Kidney (tissue), 13 donors: ENCODE measurements at regions not wholly inside any gene's neighbourhood (a gene's known extent, or its start where the extent isn't known, plus 50 kb on each side); places are given as distances from the start of the nearest gene placed in this dataset.
A peak's percentile ranks its signal among the peaks of the same experiment; 100 is the strongest.

ENCODE experiments used
- DNase-seq, 5 donors: peaks; one replicate each; pipeline ENCODE4 v3.0.0-alpha.2; 2013 to 2020
- FAIRE-seq: peaks from 2 replicates; lab custom pipeline; 2012; peaks lifted over from hg19 to GRCh38; lab: Jason Lieb, UNC
- H3K27ac ChIP-seq, 2 donors: one replicate each; pipeline ENCODE4 v1.7.0; 2013; ENCODE audit warnings: low read depth in 2 of 2, low read length in 2 of 2, inconsistent platforms in 1 of 2
- H3K27me3 ChIP-seq: one replicate; pipeline ENCODE4 v1.7.1; 2013; ENCODE audit warnings: low read length, inconsistent platforms; ENCODE audit not compliant: control insufficient read depth, insufficient read depth
- H3K36me3 ChIP-seq, 3 donors: one replicate each; pipeline versions ENCODE4 v1.7.0 to v1.7.1; 2013; ENCODE audit warnings: low read length in 3 of 3, control low read depth in 1 of 3, inconsistent platforms in 1 of 3; ENCODE audit not compliant: insufficient read depth in 3 of 3, control insufficient read depth in 2 of 3
- H3K4me1 ChIP-seq, 3 donors: one replicate each; pipeline versions ENCODE4 v1.7.0 to v1.7.1; 2013; ENCODE audit warnings: low read length in 3 of 3, inconsistent platforms in 1 of 3, low read depth in 1 of 3; ENCODE audit not compliant: control insufficient read depth in 2 of 3, insufficient read depth in 2 of 3
- H3K4me3 ChIP-seq, 3 donors: one replicate each; pipeline versions ENCODE4 v1.7.0 to v1.8.1; 2013; ENCODE audit warnings: low read length in 3 of 3, control low read depth in 1 of 3, inconsistent platforms in 1 of 3
- H3K9ac ChIP-seq, 3 donors: one replicate each; pipeline versions ENCODE4 v1.7.0 to v1.7.1; 2013; ENCODE audit warnings: low read length in 3 of 3, control low read depth in 1 of 3, inconsistent platforms in 1 of 3
- H3K9me3 ChIP-seq, 3 donors: one replicate each; pipeline versions ENCODE4 v1.7.0 to v1.7.1; 2013; ENCODE audit warnings: low read length in 3 of 3, control low read depth in 1 of 3, inconsistent platforms in 1 of 3; ENCODE audit not compliant: control insufficient read depth in 2 of 3, insufficient read depth in 1 of 3
- intact Hi-C: fragments of 100-400 bp; cut with DNase I; formaldehyde crosslinking; loops from one replicate; pipeline ENCODE4 v1.11.1; 2022
- TF ChIP-seq, protein P1 (sequence below): IDR thresholded peaks from 3 replicates; pipeline ENCODE4 v1.5.1; 2012; ENCODE audit warnings: mild to moderate bottlenecking, moderate library complexity, borderline replicate concordance; ENCODE audit not compliant: insufficient read depth; ENCODE audit errors: extremely low read depth
- donor health status: control.
- donor health status: control.
- donor health status: control.
- donor health status: control.
- donor health status: control.
- donor health status: DM: yes; HTN: yes; CAD: no.
- donor health status: Normal renal cell carcinoma (clear cell type).

DNA sequence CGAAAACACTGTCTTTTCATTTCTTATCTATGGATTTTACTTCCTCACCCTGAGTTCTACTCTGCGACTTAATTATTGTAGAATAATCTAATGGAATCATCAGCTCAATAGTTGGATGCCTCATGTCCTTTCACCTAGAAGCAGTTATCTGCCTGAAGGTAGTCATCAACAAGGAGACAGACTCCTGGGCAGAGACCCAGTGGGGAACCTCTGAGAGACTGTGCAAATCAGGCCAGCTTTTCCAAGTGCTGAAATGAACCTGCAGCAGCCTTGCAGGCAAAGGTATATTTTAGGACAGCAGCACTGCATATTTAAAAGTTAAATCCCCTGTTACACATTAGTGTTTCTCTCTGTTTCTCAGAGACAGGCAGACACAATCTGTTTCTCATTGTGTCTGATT is 99.7 kb upstream of the STMND1 start:
- Histone ChIP-seq H3K9ac (no peak overlapping the region), H3K36me3 (no peaks in the 10 kb centered on the region), H3K9me3 (no peaks in the 10 kb centered on the region), H3K4me3 (no peak overlapping the region), H3K27me3 (no peaks in the 10 kb centered on the region), H3K27ac (no peak overlapping the region), H3K4me1 (no peaks in the 10 kb centered on the region)
- intact Hi-C loops, result no loop called here
- FAIRE-seq (no peak), DNase-seq (peak in 1 of 5 donors; percentile 9)
- TF ChIP-seq, protein P1, sequence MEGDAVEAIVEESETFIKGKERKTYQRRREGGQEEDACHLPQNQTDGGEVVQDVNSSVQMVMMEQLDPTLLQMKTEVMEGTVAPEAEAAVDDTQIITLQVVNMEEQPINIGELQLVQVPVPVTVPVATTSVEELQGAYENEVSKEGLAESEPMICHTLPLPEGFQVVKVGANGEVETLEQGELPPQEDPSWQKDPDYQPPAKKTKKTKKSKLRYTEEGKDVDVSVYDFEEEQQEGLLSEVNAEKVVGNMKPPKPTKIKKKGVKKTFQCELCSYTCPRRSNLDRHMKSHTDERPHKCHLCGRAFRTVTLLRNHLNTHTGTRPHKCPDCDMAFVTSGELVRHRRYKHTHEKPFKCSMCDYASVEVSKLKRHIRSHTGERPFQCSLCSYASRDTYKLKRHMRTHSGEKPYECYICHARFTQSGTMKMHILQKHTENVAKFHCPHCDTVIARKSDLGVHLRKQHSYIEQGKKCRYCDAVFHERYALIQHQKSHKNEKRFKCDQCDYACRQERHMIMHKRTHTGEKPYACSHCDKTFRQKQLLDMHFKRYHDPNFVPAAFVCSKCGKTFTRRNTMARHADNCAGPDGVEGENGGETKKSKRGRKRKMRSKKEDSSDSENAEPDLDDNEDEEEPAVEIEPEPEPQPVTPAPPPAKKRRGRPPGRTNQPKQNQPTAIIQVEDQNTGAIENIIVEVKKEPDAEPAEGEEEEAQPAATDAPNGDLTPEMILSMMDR, result no peak

DNA sequence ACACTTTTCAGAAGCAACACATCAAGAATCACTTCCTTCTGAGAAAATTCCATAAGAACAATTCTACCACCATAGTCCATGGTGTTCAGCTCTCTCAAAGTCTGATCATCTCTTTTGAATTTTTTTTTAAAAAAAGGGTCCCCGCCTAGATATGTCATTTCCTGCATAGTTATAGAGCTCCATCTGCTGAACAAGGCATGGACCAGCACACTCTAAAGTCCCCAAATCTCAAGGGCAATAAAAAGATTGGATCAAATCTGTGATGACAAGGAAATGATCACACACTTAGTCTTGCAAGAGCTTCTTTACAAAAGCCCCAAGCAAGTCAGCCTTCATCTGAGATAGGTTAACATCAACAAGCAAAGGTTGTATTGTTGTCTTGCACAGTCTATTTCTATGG is 100.7 kb upstream of the STMND1 start:
- Histone ChIP-seq H3K36me3 (no peaks in the 10 kb centered on the region), H3K27me3 (no peaks in the 10 kb centered on the region), H3K4me3 (no peak overlapping the region), H3K9me3 (no peaks in the 10 kb centered on the region), H3K4me1 (no peaks in the 10 kb centered on the region), H3K27ac (no peak overlapping the region), H3K9ac (no peak overlapping the region)
- TF ChIP-seq, protein P1, result no peak
- no peak for DNase-seq
- intact Hi-C loops, result no loop called here
- no peak for FAIRE-seq

DNA sequence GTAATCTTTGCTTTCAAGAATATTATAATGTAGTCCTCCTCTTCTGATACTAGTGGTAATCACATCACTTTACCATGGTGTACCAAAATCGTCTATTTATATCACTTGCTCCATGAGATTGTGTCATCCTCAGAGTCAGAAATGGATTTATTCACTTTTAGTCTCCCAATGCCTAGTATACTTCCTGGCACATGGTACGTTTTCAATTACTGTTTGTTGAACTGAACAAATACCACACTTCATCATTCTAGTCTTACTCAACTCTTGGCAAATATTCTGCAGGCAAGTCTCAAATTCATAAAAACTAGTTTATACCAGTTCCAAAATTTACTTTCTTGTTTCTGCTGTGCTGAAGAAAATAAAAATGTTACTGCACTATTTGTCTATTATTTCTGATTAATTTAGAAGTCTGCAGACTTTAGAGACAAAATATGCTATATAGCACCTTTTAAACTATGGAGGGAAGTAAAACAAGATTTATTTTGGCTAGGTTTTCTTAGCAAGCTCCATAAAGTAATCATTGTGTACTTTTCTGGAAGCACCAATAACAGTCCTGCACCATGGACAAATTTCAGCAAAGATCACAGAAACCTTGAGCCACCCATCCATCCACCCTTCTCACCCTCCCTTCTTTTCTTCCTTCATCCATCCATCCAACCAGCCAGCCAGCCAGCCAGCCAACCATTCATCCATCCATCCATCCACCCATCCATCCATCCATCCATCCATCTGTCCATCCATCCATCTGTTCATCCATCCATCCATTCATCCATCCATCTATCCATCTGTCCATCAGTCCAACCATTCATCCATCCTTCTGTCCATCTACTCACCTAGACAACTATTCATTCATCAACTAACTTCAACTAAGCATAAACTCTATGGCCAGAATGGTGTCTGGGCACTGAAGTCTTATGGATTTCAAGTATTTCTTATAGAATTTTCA is 102.1 kb upstream of the STMND1 start:
- intact Hi-C loops, result no loop called here

More for the DNA sequence above, 102.1 kb upstream of the STMND1 start:
- no peak overlapping the region for H3K9ac ChIP-seq
- FAIRE-seq, result no peak
- H3K4me3 ChIP-seq, result no peak overlapping the region
- no peaks in the 10 kb centered on the region for H3K36me3 ChIP-seq
- TF ChIP-seq, protein P1, result no peak
- no peaks in the 10 kb centered on the region for H3K9me3 ChIP-seq
- DNase-seq, result no peak
- H3K27ac ChIP-seq, result no peak overlapping the region
- H3K27me3 ChIP-seq, result no peaks in the 10 kb centered on the region
- H3K4me1 ChIP-seq, result no peaks in the 10 kb centered on the region
